AG20443 (cell line): ENCODE measurements at regions not wholly inside any gene's neighbourhood (a gene's known extent, or its start where the extent isn't known, plus 50 kb on each side); places are given as distances from the start of the nearest gene placed in this dataset.
"Not testable (repeated sequence)": the region's sequence is repeated elsewhere in the genome, so short reads cannot be mapped to it uniquely, and the experiment has no call there.

Source experiments
- DNase-seq: peaks from one replicate; pipeline ENCODE4 v3.0.0; 2012; ENCODE audit warnings: low spot score, mixed read lengths

DNA sequence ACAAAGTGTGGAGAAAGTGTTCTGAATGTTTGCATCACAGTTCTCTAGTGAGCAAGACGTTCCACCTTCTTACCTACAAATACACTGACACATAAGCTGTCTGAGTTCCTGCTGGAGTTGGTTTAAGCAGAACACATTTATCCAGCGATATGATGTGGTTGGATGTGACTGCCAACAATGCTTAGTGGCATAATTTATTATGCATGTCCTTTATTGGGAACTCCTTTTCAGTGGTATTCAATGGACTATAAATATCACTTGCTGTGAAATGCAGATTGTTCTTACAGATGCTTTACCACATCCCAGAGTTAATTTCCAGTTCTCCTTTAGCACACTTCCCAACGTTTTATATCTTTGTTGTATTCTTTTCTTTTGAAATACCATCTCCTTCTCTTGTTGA lies 222.2 kb downstream of the LURAP1L start:
- no peak for DNase-seq

DNA sequence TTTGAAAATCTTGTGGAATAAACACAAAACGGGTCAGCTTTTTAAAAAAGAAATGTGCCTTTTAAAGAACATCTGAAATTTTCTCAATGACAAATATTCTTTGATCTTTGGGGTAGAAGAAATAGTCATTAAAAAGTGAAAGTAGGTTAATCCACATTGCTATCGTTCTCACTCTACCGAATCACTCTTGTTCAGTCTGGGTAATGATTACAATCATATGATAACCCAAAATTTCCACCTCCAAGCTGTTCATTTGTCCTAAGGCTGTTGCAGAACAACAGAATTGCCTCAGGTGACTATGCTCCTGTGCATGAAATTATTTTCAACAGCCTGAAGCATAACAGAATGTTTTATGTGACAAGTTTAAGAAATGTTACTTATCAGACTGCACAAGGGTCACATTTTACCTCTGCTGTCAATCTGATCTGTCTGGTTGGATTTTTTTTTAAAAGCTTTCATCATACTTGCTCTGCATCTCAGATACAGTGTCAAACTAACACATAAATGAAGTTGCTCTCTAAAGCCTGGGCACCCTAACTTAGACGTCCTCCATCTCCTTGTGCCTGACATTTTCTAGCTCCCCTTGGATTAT lies 227.3 kb downstream of the LURAP1L start:
- no peak for DNase-seq

DNA sequence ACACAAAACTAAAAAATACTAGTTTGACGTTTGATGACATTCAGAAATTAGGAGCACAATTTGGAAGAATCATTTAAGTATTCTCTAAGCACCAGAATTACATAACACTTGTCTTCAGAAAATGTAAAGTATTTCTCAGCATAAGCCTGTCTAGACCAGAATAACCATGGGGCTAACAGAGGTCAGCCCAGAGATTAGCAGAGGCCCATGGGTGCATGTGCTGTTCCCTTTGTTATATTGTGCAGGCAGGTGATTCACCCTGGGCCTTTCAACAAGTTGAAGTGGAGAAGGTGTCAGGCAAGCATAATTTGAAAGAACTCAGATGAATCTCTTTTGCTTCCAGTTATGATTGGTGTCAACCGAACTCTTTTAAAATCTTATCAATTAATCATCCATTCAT lies 227.9 kb downstream of the LURAP1L start:
- DNase-seq = no peak

DNA sequence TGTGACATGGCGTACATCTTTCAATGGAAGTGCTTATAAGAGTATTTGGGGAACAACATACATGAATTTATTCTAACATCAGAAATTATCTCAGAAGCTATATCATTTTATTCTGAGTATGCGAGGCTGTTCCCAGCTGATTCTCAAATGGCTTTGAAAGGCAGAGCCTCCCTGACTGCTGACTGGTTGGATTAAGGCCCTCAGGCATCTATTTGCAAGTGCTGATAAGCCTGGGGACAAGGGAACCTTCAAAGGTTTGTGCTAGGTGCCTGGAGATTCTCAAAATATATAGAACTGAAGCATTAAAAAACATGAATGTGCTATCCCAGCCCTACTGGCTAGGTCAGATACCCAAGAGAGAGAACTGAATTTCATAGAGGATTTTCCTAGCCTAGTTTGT lies 235.1 kb downstream of the LURAP1L start:
- DNase-seq = no peak

DNA sequence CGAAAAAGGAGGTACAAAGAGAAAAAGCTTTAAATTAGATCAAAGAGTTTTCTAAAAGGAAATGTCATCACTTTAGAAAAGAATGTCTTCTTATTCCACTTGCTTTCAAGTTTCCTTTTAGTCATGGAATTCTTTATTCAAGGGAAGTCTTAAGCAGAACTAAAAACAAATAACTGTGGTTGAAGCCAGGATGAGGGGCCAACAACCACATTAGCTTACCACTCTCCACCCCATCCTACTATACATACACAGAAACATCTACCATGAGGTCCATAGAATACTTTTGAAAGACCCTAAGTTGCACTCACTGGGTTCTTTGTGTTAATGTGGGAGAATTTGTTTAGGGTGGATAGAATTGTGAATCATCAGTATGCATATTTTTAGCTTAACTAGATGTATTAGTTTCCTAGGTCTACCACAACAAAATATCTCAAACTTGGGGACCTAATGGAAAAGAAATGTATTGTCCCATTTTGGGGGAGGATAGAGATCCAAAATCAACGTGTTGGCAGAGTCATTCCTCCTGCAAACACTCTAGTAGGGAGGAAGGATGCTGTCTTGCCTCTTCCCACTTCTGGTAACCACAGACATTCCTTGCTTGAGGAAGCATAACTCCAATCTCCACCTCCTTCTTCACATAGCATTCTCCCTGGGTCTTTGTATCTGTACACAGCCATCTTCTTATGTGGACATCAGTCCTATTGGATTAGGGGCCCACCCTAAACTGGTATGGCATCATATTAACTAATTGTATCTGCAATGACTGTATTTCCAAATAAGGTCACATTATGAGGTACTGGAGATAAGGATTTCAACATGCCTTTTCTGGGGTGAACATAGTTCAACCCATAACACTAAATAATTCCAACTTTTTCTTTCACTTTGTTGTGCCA lies 239.4 kb downstream of the LURAP1L start:
- DNase-seq = peak; percentile 27

DNA sequence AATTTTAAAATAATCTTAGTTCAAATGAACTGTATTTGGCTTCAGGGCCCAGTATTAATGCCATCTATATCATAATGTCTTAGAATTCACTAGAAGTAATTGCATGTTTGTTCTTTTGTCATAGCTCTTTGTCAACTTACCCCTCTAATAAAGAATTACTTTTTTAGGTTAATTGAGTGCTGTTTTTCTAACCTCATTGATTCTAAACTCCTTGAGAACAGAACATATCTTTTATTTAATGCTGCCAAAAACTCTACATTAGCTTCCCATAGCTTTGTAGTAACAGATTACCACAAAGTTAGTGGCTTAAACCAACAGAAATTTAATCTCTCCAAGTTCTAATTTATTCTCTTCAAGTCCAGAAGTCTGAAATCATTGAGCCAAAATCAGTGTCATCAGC lies 242.4 kb downstream of the LURAP1L start:
- no peak for DNase-seq

DNA sequence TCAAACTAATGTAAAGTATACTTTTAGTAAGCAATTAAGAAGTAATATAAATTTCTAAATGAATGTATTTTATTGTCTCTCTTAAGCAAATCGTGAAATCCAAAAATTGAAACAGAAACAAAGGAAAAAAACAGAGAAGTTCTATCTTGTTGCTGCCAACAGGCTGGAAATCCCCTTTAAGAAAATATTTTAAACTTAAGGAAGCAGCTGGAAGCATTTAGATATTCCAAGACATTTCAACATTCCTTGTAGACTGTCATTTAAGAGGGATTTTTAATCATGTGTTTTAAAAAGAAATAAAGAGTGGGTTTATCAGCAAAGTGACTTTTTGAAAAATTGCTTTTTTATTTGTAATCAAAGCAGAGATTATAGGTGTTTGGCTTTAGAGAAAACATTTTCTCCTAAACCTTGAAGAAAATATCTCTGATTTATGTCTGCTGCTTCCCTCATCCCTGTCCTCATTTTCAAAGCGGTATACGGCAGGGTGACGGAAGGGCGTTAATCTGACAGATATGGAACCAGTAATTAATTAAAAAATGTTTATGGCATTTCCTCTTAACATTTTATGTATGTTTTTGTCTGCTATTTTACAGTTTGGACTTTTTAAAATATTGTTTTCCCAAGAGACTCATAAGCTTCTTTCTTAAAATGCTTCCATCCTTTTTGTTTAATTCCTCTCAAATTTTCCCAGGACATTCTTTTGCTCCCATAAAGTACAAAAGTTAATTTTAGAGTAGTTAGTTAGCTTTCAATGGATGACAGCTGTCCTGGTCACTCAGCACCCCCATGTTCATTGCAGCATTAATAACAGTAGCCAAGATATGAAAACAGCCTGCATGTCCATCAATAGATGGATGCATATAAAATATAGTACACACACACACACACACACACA lies 245.6 kb downstream of the LURAP1L start:
- no peak for DNase-seq

DNA sequence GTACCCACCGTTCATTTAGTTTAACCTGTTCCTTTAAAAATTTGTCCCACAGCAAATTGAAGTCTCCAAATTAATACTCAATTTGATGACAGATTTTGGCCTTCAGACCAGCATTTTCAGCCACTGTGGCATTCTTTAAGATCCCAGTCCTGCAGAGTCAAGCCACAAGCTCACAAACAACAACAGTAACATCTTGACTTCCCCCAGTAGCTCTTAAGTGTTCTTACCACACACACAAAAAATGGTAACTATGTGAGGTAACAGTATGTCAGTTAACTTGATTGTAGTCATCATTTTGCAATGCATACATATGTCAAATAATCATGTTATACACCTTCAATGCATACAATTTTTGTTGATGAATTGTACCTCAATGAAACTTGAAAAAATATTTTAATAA lies 247.9 kb downstream of the LURAP1L start:
- DNase-seq = no peak

DNA sequence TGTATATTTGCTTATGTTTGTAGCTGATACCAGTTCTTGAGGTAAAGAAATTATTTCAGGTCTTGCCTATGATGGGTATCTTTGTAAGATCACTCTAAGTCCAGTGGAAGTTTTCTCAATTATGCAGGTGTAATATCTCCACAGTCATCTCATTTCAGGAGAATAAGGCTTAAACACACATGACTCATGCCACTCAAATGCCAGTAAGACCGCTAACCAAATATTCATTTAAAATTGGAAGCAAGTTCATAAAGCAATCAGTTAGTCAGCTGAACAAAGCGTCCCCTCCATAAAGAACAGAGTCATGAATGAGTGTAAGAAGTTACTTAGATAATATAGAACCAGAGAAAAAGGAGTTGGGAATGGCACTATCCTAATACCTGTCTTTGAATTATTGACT lies 248.7 kb downstream of the LURAP1L start:
- no peak for DNase-seq

DNA sequence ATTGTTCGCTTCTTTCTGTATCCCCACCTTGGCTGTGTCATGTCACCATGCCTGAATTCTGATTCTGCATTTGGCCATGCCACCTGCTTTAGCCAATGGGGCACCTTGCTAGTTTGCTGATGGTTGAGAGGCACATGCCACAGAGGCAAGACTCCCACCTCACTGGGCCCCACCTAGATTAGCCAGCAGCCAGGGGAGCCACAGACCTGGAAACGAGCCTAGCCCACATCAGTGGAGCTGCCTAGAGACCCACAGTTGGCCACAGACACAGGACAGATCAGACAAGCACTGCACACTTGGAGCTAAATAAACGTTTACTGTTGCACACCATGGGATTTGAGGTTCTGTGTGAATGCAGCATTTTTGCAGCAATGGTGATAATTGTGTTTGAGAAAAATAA lies 252.1 kb downstream of the LURAP1L start:
- no peak for DNase-seq

DNA sequence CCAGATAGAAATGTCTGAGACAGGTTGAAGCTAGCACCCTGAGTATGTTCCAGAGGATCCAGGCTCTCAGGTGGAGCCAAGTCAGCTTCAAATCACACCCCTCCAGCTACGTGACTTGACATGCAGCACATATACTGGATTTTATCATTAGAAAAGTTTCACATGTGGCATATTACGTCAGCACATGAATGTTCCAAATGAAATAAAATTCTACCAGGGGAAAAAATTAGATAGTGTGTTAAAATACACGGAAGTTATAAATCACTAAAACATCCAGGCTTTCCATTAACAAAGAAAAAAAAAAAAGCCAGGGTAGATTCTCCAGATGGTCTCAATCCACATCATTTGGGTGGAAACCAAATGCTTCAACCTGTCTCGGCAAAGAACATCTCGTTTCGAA lies 251.6 kb downstream of the MPDZ start:
- no peak for DNase-seq

DNA sequence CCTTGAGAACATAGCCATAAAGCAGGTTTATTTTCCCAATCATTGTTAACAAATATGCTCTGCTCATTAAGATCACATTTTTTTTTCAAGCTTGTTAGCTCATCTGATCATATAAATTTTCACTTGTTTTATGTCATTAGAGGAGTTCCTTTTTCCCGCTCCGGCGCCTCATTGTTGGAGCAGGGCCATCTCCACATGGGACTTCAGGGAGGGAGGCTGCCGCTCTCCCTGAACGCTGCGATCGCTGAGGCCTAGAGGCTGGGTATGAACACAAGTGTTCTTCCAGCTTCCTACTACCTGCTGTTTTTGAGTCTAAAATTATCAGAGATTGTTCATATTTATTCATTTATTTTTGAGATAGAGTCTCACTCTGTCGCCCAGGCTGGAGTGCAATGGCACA lies 246.9 kb downstream of the MPDZ start:
- DNase-seq = no peak

DNA sequence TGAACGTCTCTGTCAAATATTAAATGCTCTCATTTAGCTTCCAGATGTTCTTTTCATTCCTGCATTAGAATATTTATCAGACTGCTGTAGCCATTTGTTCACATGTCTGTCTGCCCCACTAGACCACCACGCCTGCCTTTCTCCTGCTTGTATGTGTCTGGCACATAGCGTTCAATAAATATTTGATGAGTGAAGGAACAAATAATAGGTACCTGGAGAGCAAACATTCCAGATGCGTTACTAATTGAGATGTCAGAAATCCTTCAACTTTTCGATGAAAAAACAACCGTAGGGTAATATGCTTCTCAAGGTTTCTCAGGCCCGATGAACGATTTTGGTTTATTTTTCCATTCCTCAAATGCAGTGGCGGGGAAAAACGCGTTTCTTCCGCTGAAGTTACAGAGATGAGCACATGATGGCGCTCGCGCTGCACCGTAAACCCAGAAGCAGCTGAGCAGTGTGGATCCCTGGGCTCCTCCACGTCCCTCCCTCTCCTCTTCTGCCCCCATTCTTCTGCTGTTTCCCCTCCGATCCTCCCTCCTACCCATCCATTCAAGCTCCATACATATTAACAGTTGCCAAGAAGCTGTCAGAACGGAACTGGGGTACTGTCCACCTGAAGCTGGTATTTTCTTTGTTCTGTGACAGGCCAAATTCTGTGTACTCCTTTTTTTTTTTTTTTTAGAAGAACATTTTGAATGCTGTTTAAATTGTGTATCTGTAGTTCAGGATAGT lies 245.4 kb downstream of the MPDZ start:
- peak; percentile 87 for DNase-seq

DNA sequence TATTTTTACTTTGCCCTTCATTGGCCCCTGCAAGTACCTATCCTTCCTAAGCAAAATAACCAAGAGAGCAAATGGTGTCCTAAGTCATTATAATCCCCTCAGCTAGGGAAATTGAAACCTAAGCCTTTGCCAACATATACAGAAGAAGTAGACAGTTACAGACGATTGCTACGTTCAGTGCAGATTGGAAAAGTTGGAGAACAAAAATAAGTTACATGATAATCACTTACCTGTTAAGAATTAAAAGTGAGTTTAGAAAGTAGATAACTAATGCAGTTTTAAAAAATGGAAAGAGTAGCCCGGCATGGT lies 244.8 kb downstream of the MPDZ start:
- DNase-seq = no peak

DNA sequence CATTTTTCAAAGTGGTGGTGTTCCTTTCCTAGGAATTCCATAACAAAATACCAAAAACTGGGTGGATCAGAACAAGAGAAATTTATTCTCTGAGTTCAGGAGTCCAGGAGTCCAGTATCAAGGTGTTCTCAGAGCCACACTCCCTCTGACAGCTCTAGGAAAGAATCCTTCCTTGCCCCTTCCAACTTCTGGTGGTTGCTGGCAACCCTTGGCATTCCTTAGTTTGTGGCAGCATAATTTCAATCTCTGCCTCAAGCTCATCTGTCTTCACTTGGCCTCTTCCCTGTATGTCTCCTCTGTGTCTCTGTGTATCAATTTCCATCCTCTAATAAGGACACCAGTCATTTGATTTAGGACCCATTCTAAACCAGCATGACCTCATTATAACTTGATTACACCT lies 243.7 kb downstream of the MPDZ start:
- DNase-seq = no peak

DNA sequence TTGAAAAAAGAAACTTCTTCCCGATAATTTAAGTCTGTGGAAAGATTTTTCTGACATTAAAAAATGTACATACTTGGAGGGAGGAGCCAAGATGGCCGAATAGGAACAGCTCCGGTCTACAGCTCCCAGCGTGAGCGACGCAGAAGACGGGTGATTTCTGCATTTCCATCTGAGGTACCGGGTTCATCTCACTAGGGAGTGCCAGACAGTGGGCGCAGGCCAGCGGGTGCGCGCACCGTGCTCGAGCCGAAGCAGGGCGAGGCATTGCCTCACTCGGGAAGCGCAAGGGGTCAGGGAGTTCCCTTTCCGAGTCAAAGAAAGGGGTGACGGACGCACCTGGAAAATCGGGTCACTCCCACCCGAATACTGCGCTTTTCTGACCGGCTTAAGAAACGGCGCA lies 241.7 kb downstream of the MPDZ start:
- DNase-seq = not testable (repeated sequence)

DNA sequence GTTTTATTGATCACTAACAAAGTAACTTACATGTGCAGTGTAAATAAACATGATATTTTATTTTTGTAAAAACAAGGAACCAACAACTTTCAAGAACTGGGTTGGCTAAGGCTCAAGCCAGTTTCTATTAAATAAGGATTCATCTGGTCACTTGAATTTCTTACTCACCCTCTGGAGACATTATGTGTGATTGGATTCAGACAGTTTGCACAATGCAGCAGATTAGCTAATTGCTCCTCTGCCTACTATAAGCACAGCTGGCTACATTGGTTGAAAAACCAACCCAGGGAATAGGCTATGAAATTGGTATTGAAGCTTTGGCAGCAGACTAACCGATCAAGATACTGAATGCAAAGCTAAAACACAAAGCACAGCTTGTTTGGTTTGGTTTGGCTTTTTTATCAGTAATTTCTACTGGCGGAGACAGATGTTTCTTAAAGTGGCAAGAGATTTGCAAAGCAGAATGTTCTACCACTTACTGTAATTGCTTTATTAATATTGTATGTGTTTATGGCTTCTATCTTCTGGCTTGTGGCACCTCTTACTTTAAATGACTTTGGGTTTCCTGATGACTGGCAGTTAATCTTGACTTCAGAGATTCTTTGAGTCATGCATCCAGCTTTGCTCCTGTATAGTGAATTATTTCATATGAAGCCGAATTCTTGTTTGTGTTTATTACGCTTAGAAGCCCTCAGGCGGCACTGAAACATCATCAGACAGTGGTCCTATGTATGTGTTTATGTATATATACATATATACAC lies 231.5 kb downstream of the MPDZ start:
- DNase-seq = no peak

DNA sequence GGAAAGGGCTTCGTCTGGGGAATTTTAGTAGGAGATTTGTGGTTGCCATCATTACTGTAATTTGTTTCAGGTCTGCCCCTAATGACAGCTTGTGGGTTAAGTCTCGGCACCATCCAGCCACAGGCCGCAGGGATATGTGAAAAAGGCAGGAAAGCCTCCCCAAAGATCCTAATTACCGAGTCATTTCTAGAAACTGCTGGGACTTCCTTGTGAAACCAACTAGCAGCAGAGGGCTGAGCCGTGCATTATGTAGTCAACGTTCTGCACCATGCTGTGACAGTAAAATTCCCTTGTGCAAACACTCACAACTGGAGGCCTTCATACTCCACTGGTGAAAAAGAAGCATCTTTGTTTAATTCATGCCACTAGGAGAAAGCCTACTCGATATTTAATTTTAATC lies 230.3 kb downstream of the MPDZ start:
- no peak for DNase-seq

DNA sequence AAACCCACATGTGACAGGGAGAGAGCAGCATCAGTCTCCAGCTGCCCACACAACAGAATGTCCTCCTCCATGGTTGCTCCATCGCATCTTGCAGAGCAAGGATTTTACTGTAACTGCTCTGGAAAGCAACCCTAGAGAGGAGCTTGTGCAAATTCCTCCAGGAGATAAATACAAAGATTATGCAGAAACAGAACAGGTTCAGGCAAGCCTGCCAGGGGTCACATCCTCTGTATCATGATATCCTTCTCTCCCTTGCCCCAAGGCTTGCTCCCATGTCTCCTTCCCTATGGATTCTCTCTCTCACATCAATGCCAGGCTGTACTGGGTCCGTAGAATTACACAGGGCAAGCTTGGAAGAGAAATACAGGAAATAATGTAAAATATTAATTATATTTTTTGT lies 226.0 kb downstream of the MPDZ start:
- no peak for DNase-seq

DNA sequence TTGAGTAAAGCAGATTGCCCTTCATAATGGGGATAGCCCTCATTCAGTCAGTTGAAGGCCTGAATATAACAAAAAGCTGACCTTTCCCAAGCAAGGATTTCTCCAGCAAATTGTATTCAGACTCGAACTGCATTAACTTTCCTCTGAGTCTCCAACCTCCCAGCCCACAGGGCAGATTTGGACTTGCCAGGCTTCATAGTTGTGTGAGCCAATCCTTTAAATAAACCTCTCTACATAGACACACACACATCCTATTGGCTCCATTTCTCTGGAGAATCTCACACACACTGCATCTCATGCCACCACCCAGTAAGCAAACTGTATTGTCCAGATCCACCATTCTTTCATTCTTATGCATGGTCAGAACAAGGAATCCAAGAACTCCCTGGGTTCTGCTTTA lies 225.1 kb downstream of the MPDZ start:
- DNase-seq = no peak
